NT2/D1 (cell line): ENCODE measurements at regions not wholly inside any gene's neighbourhood (a gene's known extent, or its start where the extent isn't known, plus 50 kb on each side); places are given as distances from the start of the nearest gene placed in this dataset.
"Not testable (repeated sequence)": the region's sequence is repeated elsewhere in the genome, so short reads cannot be mapped to it uniquely, and the experiment has no call there.

Experiments used
- DNase-seq: peaks from one replicate; pipeline ENCODE4 v3.0.0-alpha.2; 2011; ENCODE audit warnings: low read depth, low spot score
- H3K27me3 ChIP-seq: 2 replicates; pipeline ENCODE4 v1.6.0; 2011; ENCODE audit warnings: mild to moderate bottlenecking; ENCODE audit not compliant: insufficient read length, insufficient read depth
- H3K36me3 ChIP-seq: 2 replicates; pipeline ENCODE4 v1.6.1; 2011; ENCODE audit warnings: mild to moderate bottlenecking, low read length, mixed read lengths; ENCODE audit not compliant: insufficient read depth, insufficient read length
- H3K4me1 ChIP-seq: 2 replicates; pipeline ENCODE4 v1.5.1; 2011; ENCODE audit not compliant: insufficient read depth, insufficient read length
- H3K4me3 ChIP-seq: 2 replicates; pipeline ENCODE4 v1.5.1; 2011; ENCODE audit warnings: low read depth; ENCODE audit not compliant: insufficient read length
- H3K9ac ChIP-seq: 2 replicates; pipeline ENCODE4 v1.6.0; 2011; ENCODE audit warnings: low read depth; ENCODE audit not compliant: insufficient read length
- H3K9me3 ChIP-seq: 2 replicates; pipeline ENCODE4 v1.5.1; 2011; ENCODE audit warnings: mild to moderate bottlenecking, low read length; ENCODE audit not compliant: insufficient read depth
- SUZ12 ChIP-seq: IDR thresholded peaks from 2 replicates; pipeline ENCODE4 v1.6.1; 2011; ENCODE audit not compliant: insufficient read length, insufficient read depth; ENCODE audit errors: extremely low read depth
- YY1 ChIP-seq: IDR thresholded peaks from 2 replicates; pipeline ENCODE4 v1.6.1; 2011; ENCODE audit not compliant: insufficient read length, insufficient read depth
- ZNF274 ChIP-seq: IDR thresholded peaks from 2 replicates; pipeline ENCODE4 v1.6.1; 2011; ENCODE audit warnings: mild to moderate bottlenecking, low read depth, low read length

DNA sequence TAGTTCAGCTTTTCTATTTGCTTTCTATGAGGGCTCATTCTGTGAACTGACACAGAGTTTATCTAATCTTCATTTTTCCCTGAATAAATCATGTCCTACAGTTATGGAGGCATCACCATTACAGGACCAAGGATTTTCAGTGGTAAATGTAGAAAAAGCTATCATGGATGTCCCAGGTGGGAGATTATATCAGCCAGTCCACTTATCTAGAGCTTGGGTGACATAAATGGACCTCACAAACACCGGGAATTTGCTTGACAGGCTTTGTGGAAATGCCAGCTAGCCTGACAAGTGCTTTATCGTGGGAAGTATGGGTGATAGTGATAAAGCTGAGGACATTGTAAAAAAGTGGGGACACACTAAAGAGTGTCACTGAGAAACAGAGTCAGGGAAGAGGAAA lies 1015.2 kb upstream of the SLIT2 start:
- Histone ChIP-seq H3K27me3 (no peaks in the 10 kb centered on the region), H3K4me1 (no peaks in the 10 kb centered on the region), H3K9me3 (no peaks in the 10 kb centered on the region), H3K9ac (no peak overlapping the region), H3K4me3 (no peak overlapping the region), H3K36me3 (no peaks in the 10 kb centered on the region)
- TF ChIP-seq YY1 (no peak), SUZ12 (no peak), ZNF274 (no peak)
- no peak for DNase-seq

GRCh38 chr4:19230906-19231545 lies 1020.7 kb upstream of the SLIT2 start:
- Histone ChIP-seq H3K9me3 (no peaks in the 10 kb centered on the region), H3K36me3 (no peaks in the 10 kb centered on the region), H3K4me1 (no peaks in the 10 kb centered on the region), H3K9ac (no peak overlapping the region), H3K4me3 (no peak overlapping the region), H3K27me3 (no peaks in the 10 kb centered on the region)
- no peak for DNase-seq
- TF ChIP-seq ZNF274 (no peak), SUZ12 (no peak), YY1 (no peak)

- Histone ChIP-seq H3K9me3 (no peaks in the 10 kb centered on the region), H3K9ac (no peak overlapping the region), H3K36me3 (no peaks in the 10 kb centered on the region), H3K4me3 (no peak overlapping the region), H3K27me3 (no peaks in the 10 kb centered on the region), H3K4me1 (no peaks in the 10 kb centered on the region)
- DNase-seq = no peak
- TF ChIP-seq ZNF274 = no peak
Observed at GRCh38 chr4:19227701-19228100, 1024.0 kb upstream of the SLIT2 start.

GRCh38 chr4:19224820-19225219 lies 1026.9 kb upstream of the SLIT2 start:
- H3K4me1 ChIP-seq = no peaks in the 10 kb centered on the region
- no peaks in the 10 kb centered on the region for H3K36me3 ChIP-seq
- H3K27me3 ChIP-seq = no peaks in the 10 kb centered on the region
- H3K9me3 ChIP-seq = no peaks in the 10 kb centered on the region
- no peak for TF ChIP-seq YY1
- H3K9ac ChIP-seq = no peak overlapping the region
- H3K4me3 ChIP-seq = no peak overlapping the region
- DNase-seq = peak; percentile 2

DNA sequence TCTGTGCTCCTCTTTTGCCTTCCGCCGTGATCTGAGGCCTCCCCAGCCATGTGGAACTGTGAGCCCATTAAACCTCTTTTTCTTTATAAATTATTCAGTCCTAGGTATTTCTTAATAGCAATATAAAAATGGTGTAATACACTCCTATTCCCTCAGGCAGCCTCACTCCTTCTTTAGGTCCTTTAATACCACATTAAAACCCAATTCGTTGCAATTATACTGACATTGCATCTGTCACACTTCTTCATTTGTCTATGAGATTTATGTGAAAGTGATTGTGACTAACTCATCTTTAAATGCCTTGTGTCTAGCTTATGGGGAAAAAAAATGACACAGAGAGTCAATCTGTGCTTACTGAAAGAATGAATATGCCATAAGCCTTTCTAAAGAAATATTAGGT lies 1035.2 kb upstream of the SLIT2 start:
- H3K4me1 ChIP-seq = no peaks in the 10 kb centered on the region
- no peaks in the 10 kb centered on the region for H3K9me3 ChIP-seq
- no peak overlapping the region for H3K9ac ChIP-seq
- H3K4me3 ChIP-seq = no peak overlapping the region
- TF ChIP-seq ZNF274 (no peak), YY1 (no peak), SUZ12 (no peak)
- DNase-seq = no peak
- H3K36me3 ChIP-seq = no peaks in the 10 kb centered on the region
- H3K27me3 ChIP-seq = no peaks in the 10 kb centered on the region

DNA sequence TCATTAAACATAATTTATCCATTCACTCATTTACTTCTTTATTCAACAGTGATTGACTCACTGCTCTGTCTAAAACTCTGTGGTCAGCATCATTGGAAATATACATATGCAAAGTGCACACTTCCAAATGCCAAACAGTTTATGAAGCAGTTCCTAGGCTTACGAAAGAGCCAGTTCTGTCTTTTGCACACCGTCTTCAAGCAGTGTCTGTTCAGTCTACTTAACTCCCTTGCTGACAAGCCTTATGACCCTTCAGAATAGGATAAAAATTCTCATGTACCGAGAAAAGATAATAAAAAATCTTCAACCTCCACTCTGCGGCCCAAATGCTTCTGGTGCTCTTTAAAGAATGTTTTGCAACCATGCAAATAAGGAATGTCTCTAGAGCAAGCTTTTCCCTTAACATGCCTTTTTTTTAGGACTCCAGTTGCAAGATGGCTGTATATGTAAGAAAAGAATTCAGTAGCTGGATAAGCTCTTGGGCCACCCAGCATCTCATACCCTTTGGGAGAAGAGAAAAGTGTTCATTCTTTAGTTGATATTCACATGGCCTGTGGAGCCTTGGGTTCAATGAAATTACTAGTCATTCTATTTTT lies 1037.0 kb upstream of the SLIT2 start:
- H3K4me3 ChIP-seq = no peak overlapping the region

DNA sequence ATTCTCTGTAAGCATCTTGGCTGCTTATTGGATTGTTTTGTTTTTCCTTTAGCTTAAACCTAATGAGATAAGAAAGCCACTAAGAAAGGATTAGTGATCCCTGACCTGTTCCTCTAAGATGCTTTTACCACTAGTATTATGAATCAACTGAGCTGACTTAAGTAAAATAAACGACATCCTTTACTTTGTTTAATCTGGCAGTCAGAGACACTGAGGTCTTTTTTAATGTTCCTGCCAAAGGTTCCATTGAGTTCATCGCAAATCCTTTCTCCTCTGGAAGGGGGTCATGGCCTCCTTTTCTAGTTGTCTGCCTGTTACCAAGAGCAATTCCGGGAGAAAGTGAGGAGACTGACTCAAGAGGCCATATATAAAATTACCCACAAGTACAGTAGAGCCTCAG lies 1038.3 kb upstream of the SLIT2 start:
- Histone ChIP-seq H3K9ac (no peak overlapping the region), H3K4me3 (no peak overlapping the region), H3K4me1 (no peaks in the 10 kb centered on the region), H3K27me3 (no peaks in the 10 kb centered on the region), H3K9me3 (no peaks in the 10 kb centered on the region), H3K36me3 (no peaks in the 10 kb centered on the region)
- no peak for DNase-seq
- TF ChIP-seq YY1 (no peak), SUZ12 (no peak), ZNF274 (no peak)

More for the DNA sequence above, 1037.0 kb upstream of the SLIT2 start:
- DNase-seq = no peak
- no peaks in the 10 kb centered on the region for H3K36me3 ChIP-seq
- no peak overlapping the region for H3K9ac ChIP-seq
- no peaks in the 10 kb centered on the region for H3K4me1 ChIP-seq
- H3K27me3 ChIP-seq = no peaks in the 10 kb centered on the region
- TF ChIP-seq SUZ12 = no peak
- TF ChIP-seq YY1 = no peak
- no peak for TF ChIP-seq ZNF274
- H3K9me3 ChIP-seq = no peaks in the 10 kb centered on the region

DNA sequence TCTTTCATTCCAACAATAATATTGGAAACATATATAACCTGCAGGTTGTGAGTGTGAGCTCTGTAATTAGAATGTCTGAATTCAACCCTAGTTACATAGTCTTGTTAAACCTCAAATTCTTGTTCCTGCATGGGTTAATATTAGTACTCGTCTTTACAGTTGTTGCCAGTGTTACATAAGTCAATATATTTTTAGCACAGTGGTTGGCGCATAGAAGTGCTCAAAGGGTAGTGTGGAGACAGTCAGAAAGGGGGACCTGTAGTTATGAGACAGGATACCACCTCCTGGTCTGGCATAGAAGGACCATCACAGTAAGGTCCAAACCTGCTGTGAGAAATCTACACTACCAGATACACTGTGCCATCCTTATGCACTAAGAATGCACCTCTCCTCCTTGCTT lies 1045.9 kb upstream of the SLIT2 start:
- H3K9me3 ChIP-seq = no peaks in the 10 kb centered on the region
- no peak for DNase-seq
- no peaks in the 10 kb centered on the region for H3K36me3 ChIP-seq
- no peaks in the 10 kb centered on the region for H3K4me1 ChIP-seq
- no peak for TF ChIP-seq SUZ12
- no peak for TF ChIP-seq ZNF274
- no peak for TF ChIP-seq YY1
- H3K27me3 ChIP-seq = no peaks in the 10 kb centered on the region
- no peak overlapping the region for H3K4me3 ChIP-seq
- no peak overlapping the region for H3K9ac ChIP-seq

- not testable (repeated sequence) for H3K4me1 ChIP-seq, H3K36me3 ChIP-seq, H3K27me3 ChIP-seq, H3K4me3 ChIP-seq, DNase-seq, H3K9ac ChIP-seq
- H3K9me3 ChIP-seq = peaks cover 36% of the 10 kb centered on the region; the same call in 1 of the 2 replicates
Observed at GRCh38 chr4:19197838-19198237, 1053.9 kb upstream of the SLIT2 start.
